HFFc6 (cell line): ENCODE measurements at regions not wholly inside any gene's neighbourhood (a gene's known extent, or its start where the extent isn't known, plus 50 kb on each side); places are given as distances from the start of the nearest gene placed in this dataset.
"Not testable (repeated sequence)": the region's sequence is repeated elsewhere in the genome, so short reads cannot be mapped to it uniquely, and the experiment has no call there.

Source experiments
- DNase-seq: peaks from one replicate; pipeline ENCODE4 v3.0.0-alpha.2; 2018
- H3K27ac Mint-ChIP-seq: 2 replicates; pipeline ENCODE4 v1.8.0; 2020; ENCODE audit warnings: mild to moderate bottlenecking, mixed read lengths
- H3K27me3 Mint-ChIP-seq: 2 replicates; pipeline ENCODE4 v1.8.0; 2021; ENCODE audit warnings: mild to moderate bottlenecking, moderate library complexity, mixed read lengths; ENCODE audit not compliant: insufficient read depth
- H3K36me3 Mint-ChIP-seq: 2 replicates; pipeline ENCODE4 v1.8.0; 2021; ENCODE audit warnings: low read depth, mixed read lengths
- H3K4me1 Mint-ChIP-seq: 2 replicates; pipeline ENCODE4 v1.8.0; 2020; ENCODE audit warnings: low read depth, mixed read lengths
- H3K4me3 Mint-ChIP-seq: 2 replicates; pipeline ENCODE4 v1.8.0; 2020; ENCODE audit warnings: mild to moderate bottlenecking, moderate library complexity, mixed read lengths
- H3K9me3 Mint-ChIP-seq: 2 replicates; pipeline ENCODE4 v1.8.0; 2020; ENCODE audit warnings: mild to moderate bottlenecking, mixed read lengths
- CTCF ChIP-seq: fragments of 200-600 bp; sonication (generic); IDR thresholded peaks from 2 replicates; pipeline ENCODE4 v1.5.0; 2021; ENCODE audit warnings: antibody characterized with exemption, mild to moderate bottlenecking

DNA sequence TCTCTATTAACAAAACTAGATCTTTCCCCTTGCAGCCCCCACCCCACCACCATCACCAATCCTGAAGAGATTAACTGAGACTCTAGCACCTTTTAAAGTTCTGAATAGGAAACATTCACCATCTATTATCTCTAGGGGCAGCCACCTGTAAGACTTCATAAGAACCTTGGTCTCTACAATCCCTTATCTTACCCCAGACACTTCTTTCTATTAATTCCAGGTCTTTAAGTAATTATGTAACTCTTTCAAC lies 180.2 kb upstream of the FBXL17 start:
- H3K9me3 Mint-ChIP-seq: no peaks in the 10 kb centered on the region
- H3K27ac Mint-ChIP-seq: no peak overlapping the region
- H3K4me1 Mint-ChIP-seq: no peaks in the 10 kb centered on the region
- TF ChIP-seq CTCF: no peak
- no peak overlapping the region for H3K4me3 Mint-ChIP-seq
- DNase-seq: no peak
- H3K36me3 Mint-ChIP-seq: no peaks in the 10 kb centered on the region
- peaks cover 3% of the 10 kb centered on the region for H3K27me3 Mint-ChIP-seq

GRCh38 chr5:108561416-108562204 lies 179.7 kb upstream of the FBXL17 start:
- H3K4me1 Mint-ChIP-seq: no peaks in the 10 kb centered on the region
- no peak for TF ChIP-seq CTCF
- no peak for DNase-seq
- no peaks in the 10 kb centered on the region for H3K9me3 Mint-ChIP-seq
- no peak overlapping the region for H3K27ac Mint-ChIP-seq
- H3K4me3 Mint-ChIP-seq: no peak overlapping the region
- H3K27me3 Mint-ChIP-seq: peaks cover 3% of the 10 kb centered on the region
- no peaks in the 10 kb centered on the region for H3K36me3 Mint-ChIP-seq

- H3K4me3 Mint-ChIP-seq: no peak overlapping the region
- no peaks in the 10 kb centered on the region for H3K9me3 Mint-ChIP-seq
- peaks cover 2% of the 10 kb centered on the region; the same call in 1 of the 2 replicates for H3K27me3 Mint-ChIP-seq
- no peak for TF ChIP-seq CTCF
- DNase-seq: peak; percentile 34
- no peaks in the 10 kb centered on the region for H3K36me3 Mint-ChIP-seq
- no peaks in the 10 kb centered on the region for H3K4me1 Mint-ChIP-seq
- no peak overlapping the region for H3K27ac Mint-ChIP-seq
These were observed 178.7 kb upstream of the FBXL17 start for GRCh38 chr5:108560581-108560980.

GRCh38 chr5:108560166-108560565 lies 178.3 kb upstream of the FBXL17 start:
- DNase-seq: no peak
- H3K4me1 Mint-ChIP-seq: no peaks in the 10 kb centered on the region
- no peaks in the 10 kb centered on the region for H3K36me3 Mint-ChIP-seq
- peaks cover 2% of the 10 kb centered on the region; the same call in 1 of the 2 replicates for H3K27me3 Mint-ChIP-seq
- no peak overlapping the region for H3K27ac Mint-ChIP-seq
- no peaks in the 10 kb centered on the region for H3K9me3 Mint-ChIP-seq
- no peak for TF ChIP-seq CTCF
- no peak overlapping the region for H3K4me3 Mint-ChIP-seq

- not testable (repeated sequence) for H3K9me3 Mint-ChIP-seq
These were observed 176.9 kb upstream of the FBXL17 start for GRCh38 chr5:108558840-108559239.

DNA sequence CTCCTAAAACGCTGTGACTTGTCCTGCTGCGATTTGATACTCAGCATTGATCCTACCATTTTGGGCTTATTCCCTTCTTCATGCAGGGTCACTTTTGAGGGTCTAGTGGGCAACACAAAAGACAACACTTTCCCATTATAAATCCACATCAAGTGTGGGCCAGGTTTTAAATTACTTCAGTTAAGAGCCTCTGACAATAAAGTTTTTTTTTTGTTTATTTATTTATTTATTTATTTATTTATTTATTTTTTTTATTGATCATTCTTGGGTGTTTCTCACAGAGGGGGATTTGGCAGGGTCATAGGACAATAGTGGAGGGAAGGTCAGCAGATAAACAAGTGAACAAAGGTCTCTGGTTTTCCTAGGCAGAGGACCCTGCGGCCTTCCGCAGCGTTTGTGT lies 176.2 kb upstream of the FBXL17 start:
- not testable (repeated sequence) for H3K4me1 Mint-ChIP-seq, H3K27ac Mint-ChIP-seq, DNase-seq, H3K4me3 Mint-ChIP-seq, H3K36me3 Mint-ChIP-seq, H3K9me3 Mint-ChIP-seq, H3K27me3 Mint-ChIP-seq

More at GRCh38 chr5:108558840-108559239, 176.9 kb upstream of the FBXL17 start:
- H3K4me1 Mint-ChIP-seq, H3K36me3 Mint-ChIP-seq, DNase-seq, H3K4me3 Mint-ChIP-seq, H3K27me3 Mint-ChIP-seq, H3K27ac Mint-ChIP-seq: not testable (repeated sequence)

GRCh38 chr5:108557686-108558085 lies 175.8 kb upstream of the FBXL17 start:
- Mint-ChIP-seq H3K4me1 (no peaks in the 10 kb centered on the region), H3K9me3 (no peaks in the 10 kb centered on the region), H3K36me3 (no peaks in the 10 kb centered on the region), H3K27me3 (peaks cover 2% of the 10 kb centered on the region; the same call in 1 of the 2 replicates), H3K27ac (no peak overlapping the region), H3K4me3 (no peak overlapping the region)
- DNase-seq: no peak
- TF ChIP-seq CTCF: no peak
